SK-N-SH (cell line): ENCODE measurements at regions not wholly inside any gene's neighbourhood (a gene's known extent, or its start where the extent isn't known, plus 50 kb on each side); places are given as distances from the start of the nearest gene placed in this dataset.

Source experiments
- CTCF ChIA-PET: fragments of 300-600, 350-600 bp; formaldehyde crosslinking; extraction: SDS; loops from one replicate; lab custom pipeline; 2021; lab: Yijun Ruan, JAX
- POLR2A ChIA-PET: fragments of 350-600 bp; sonication (Branson Sonifier 250); formaldehyde crosslinking; extraction: SDS; loops from one replicate; lab custom pipeline; 2020; ENCODE audit warnings: antibody characterized with exemption, inconsistent platforms; lab: Yijun Ruan, JAX
- DNase-seq: peaks from one replicate; pipeline ENCODE4 v3.0.0; 2012
- H2AFZ ChIP-seq: fragments of 200-600 bp; sonication (generic); 2 replicates; pipeline ENCODE4 v1.8.1; 2016; ENCODE audit warnings: antibody characterized with exemption, mild to moderate bottlenecking, low read depth
- H3F3A ChIP-seq: fragments of 200-600 bp; sonication (generic); replicated peaks from 2 replicates; pipeline ENCODE3; 2016; ENCODE audit warnings: antibody characterized with exemption, mild to moderate bottlenecking; ENCODE audit not compliant: insufficient read depth
- H3K27ac ChIP-seq, 2 experiments: fragments of 200-500 bp in 1 of 2; fragments of 200-600 bp in 1 of 2; sonication (Bioruptor generic) in 1 of 2; sonication (generic), shearing (Covaris generic) in 1 of 2; 2 replicates each; pipeline versions ENCODE4 v1.5.1 to v1.6.1; 2014 to 2016; ENCODE audit warnings: low read depth in 2 of 2, inconsistent platforms in 1 of 2, low read length in 1 of 2, mild to moderate bottlenecking in 1 of 2, mixed read lengths in 1 of 2
- H3K27me3 ChIP-seq: fragments of 200-600 bp; sonication (generic), shearing (Covaris generic); 2 replicates; pipeline ENCODE4 v1.6.1; 2016; ENCODE audit warnings: mixed run types; ENCODE audit not compliant: insufficient read depth
- H3K36me3 ChIP-seq, 2 experiments: fragments of 200-500 bp in 1 of 2; fragments of 200-600 bp in 1 of 2; sonication (Bioruptor generic) in 1 of 2; sonication (generic) in 1 of 2; replicated peaks in 1 of 2; 2 replicates each; pipeline versions ENCODE3 to v1.5.1; 2014 to 2016; ENCODE audit warnings: low read length in 1 of 2, mild to moderate bottlenecking in 1 of 2; ENCODE audit not compliant: insufficient read depth in 2 of 2, control insufficient read depth in 1 of 2
- H3K4me1 ChIP-seq, 2 experiments: fragments of 200-500 bp in 1 of 2; fragments of 200-600 bp in 1 of 2; sonication (Bioruptor generic) in 1 of 2; sonication (generic), shearing (Covaris generic) in 1 of 2; 2 replicates each; pipeline versions ENCODE4 v1.5.1 to v1.6.1; 2014 to 2016; ENCODE audit warnings: low read depth in 1 of 2, low read length in 1 of 2, mixed run types in 1 of 2; ENCODE audit not compliant: insufficient read depth in 2 of 2, control insufficient read depth in 1 of 2
- H3K4me2 ChIP-seq: fragments of 200-600 bp; sonication (generic), shearing (Covaris generic); 2 replicates; pipeline ENCODE4 v1.6.1; 2017; ENCODE audit warnings: mixed run types
- H3K4me3 ChIP-seq, 2 experiments: fragments of 200-500 bp in 1 of 2; fragments of 200-600 bp in 1 of 2; sonication (Bioruptor generic) in 1 of 2; sonication (generic), shearing (Covaris generic) in 1 of 2; 2 replicates each; pipeline versions ENCODE4 v1.5.1 to v1.8.1; 2014 to 2016; ENCODE audit warnings: low read depth in 2 of 2, inconsistent platforms in 1 of 2, low read length in 1 of 2, mild to moderate bottlenecking in 1 of 2, mixed read lengths in 1 of 2, moderate library complexity in 1 of 2
- H3K79me2 ChIP-seq: fragments of 200-600 bp; sonication (generic); 2 replicates; pipeline ENCODE4 v1.8.1; 2017; ENCODE audit warnings: mild to moderate bottlenecking; ENCODE audit not compliant: insufficient read depth
- H3K9ac ChIP-seq: fragments of 200-600 bp; sonication (generic); 2 replicates; pipeline ENCODE4 v1.6.1; 2017; ENCODE audit warnings: mixed run types
- H3K9me2 ChIP-seq: fragments of 200-600 bp; sonication (generic); 2 replicates; pipeline ENCODE4 v1.6.1; 2017; ENCODE audit warnings: mixed run types
- H3K9me3 ChIP-seq: fragments of 200-600 bp; sonication (generic); 2 replicates; pipeline ENCODE4 v1.6.1; 2017; ENCODE audit warnings: mixed run types, mild to moderate bottlenecking, moderate library complexity
- H4K20me1 ChIP-seq: fragments of 200-600 bp; sonication (generic); 2 replicates; pipeline ENCODE4 v1.6.1; 2017; ENCODE audit warnings: mild to moderate bottlenecking, mixed run types; ENCODE audit not compliant: insufficient read depth
- CTCF ChIP-seq: fragments of 200-600 bp; sonication (generic); IDR thresholded peaks from 2 replicates; pipeline ENCODE4 v1.6.1; 2017; ENCODE audit warnings: antibody characterized with exemption, mild to moderate bottlenecking, moderate library complexity
- EZH2phosphoT487 ChIP-seq: fragments of 200-600 bp; sonication (generic); IDR thresholded peaks from 2 replicates; pipeline ENCODE4 v1.6.1; 2017; ENCODE audit warnings: low read depth, mixed run types, mild to moderate bottlenecking, antibody characterized with exemption, moderate library complexity, borderline replicate concordance
- FOSL2 ChIP-seq: IDR thresholded peaks from 2 replicates; pipeline ENCODE4 v1.4.0; 2012; ENCODE audit warnings: low read depth, mild to moderate bottlenecking, moderate library complexity, borderline replicate concordance
- FOXM1 ChIP-seq: IDR thresholded peaks from 2 replicates; pipeline ENCODE4 v1.4.0; 2012; ENCODE audit warnings: low read depth, mild to moderate bottlenecking
- GABPA ChIP-seq: IDR thresholded peaks from 2 replicates; pipeline ENCODE4 v1.4.0; 2012; ENCODE audit warnings: low read depth, mild to moderate bottlenecking
- MAX ChIP-seq: IDR thresholded peaks from 2 replicates; pipeline ENCODE4 v1.4.0; 2012; ENCODE audit warnings: low read depth
- MXI1 ChIP-seq: IDR thresholded peaks from 2 replicates; pipeline ENCODE4 v1.6.1; 2012; ENCODE audit warnings: mild to moderate bottlenecking, low read depth, low read length, improper control_type of control experiment
- NFIC ChIP-seq: IDR thresholded peaks from 2 replicates; pipeline ENCODE4 v1.4.0; 2012; ENCODE audit warnings: borderline replicate concordance
- PBX3 ChIP-seq: IDR thresholded peaks from 2 replicates; pipeline ENCODE4; 2012
- RXRA ChIP-seq: IDR thresholded peaks from 2 replicates; pipeline ENCODE4 v1.4.0; 2012; ENCODE audit warnings: low read depth, mild to moderate bottlenecking, borderline replicate concordance
- SMC3 ChIP-seq: IDR thresholded peaks from 2 replicates; pipeline ENCODE4 v1.6.1; 2012; ENCODE audit warnings: low read depth, low read length, improper control_type of control experiment
- TAF1 ChIP-seq: IDR thresholded peaks from 2 replicates; pipeline ENCODE4 v1.6.1; 2012; ENCODE audit warnings: low read depth, mild to moderate bottlenecking, low read length, moderate library complexity, borderline replicate concordance
- TEAD4 ChIP-seq: IDR thresholded peaks from 2 replicates; pipeline ENCODE4 v1.4.0; 2012; ENCODE audit warnings: mild to moderate bottlenecking, borderline replicate concordance; ENCODE audit not compliant: insufficient read depth
- USF1 ChIP-seq: IDR thresholded peaks from 2 replicates; pipeline ENCODE4 v1.4.0; 2012; ENCODE audit warnings: low read depth, borderline replicate concordance
- YY1 ChIP-seq: IDR thresholded peaks from 2 replicates; pipeline ENCODE4 v1.4.0; 2012; ENCODE audit warnings: low read depth, mild to moderate bottlenecking
- WGBS: methylation state at CpG from one replicate; pipeline ENCODE4 v1.1.6; 2017; ENCODE audit warnings: low lambda C conversion rate; 5-methylcytosine and 5-hydroxymethylcytosine counted together

DNA sequence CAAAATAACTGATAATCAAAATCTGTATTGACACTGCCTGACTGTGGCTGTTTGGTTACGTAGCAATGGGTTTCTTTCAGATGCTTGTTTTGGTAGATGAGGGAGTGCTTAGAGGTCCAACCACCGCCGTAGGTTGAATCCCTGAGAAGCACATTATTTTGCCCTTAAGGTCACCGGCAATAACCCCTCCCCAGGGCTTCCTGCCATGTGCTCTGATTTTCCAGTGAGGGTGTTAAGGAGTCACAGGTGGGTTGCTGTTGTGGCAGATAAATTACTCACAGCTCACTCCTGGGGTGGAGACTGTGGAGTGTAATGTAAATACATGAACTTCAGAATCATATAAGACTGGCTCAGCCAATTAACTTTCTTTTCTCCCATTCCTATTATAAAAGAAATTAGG, 81.5 kb upstream of the ZP4 start:
- TF ChIP-seq SMC3 (no peak), USF1 (no peak), EZH2phosphoT487 (no peak)
- TF ChIP-seq, all 33 proteins: peak for 0
- ChIA-PET CTCF (no interaction called here), POLR2A (no interaction called here)
- Histone ChIP-seq H3K27me3 (no peaks in the 10 kb centered on the region), H3K4me3 (no peak overlapping the region), H3K27ac (peak overlapping the region in 1 of 2 experiments; percentile 58; a peak in 2 of 4 replicates), H3K79me2 (no peaks in the 10 kb centered on the region), H3K9ac (no peak overlapping the region), H3K4me2 (no peak overlapping the region), H3K36me3 (no peaks in the 10 kb centered on the region), H3K9me2 (no peaks in the 10 kb centered on the region), H3K4me1 (peaks cover 0 to 13% of the 10 kb centered on the region in 2 experiments; a peak in 2 of 4 replicates), H2AFZ (no peak overlapping the region), H4K20me1 (no peaks in the 10 kb centered on the region), H3K9me3 (no peaks in the 10 kb centered on the region), H3F3A (no peaks in the 10 kb centered on the region)
- peak; percentile 4 for DNase-seq
- WGBS, result 52% methylated on average over 4 of the region's 4 CpGs

DNA sequence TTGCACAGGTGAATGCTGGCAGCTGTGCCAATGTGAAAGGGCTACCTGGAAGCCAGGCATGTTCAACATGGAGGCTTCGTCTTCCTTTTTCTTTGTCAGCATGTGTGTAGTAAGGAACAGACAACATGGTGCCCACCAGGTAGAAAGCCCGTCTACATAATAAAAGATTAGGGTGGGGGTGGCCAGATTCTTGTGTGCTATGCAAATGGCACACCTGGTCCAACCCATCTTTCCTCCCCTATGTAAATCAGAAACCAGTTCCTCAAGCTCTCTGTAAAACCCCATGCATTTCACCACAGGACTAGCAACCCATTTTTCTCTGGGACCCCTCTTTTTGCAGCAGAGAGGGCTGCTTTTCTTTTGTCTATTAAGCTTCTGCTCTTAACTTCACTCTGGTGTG, 72.3 kb upstream of the ZP4 start:
- Histone ChIP-seq H2AFZ (no peak overlapping the region), H3K79me2 (no peaks in the 10 kb centered on the region), H3K36me3 (no peaks in the 10 kb centered on the region), H3K9me3 (no peaks in the 10 kb centered on the region), H3K4me3 (no peak overlapping the region), H3K4me1 (peaks cover 0 to 2% of the 10 kb centered on the region in 2 experiments; a peak in 2 of 4 replicates), H3K4me2 (no peak overlapping the region), H3K27ac (no peak overlapping the region), H3K9ac (no peak overlapping the region), H3K27me3 (no peaks in the 10 kb centered on the region), H3K9me2 (no peaks in the 10 kb centered on the region), H4K20me1 (no peaks in the 10 kb centered on the region), H3F3A (no peaks in the 10 kb centered on the region)
- ChIA-PET CTCF (interaction anchor here (1.1 to 1.6 kb wide), 2 partner anchors 9 to 62 kb away, joined by 3 to 6 read pairs; no protein-coding TSS in a partner anchor), POLR2A (no interaction called here)
- 42% methylated on average over 2 of the region's 2 CpGs for WGBS
- no peak for DNase-seq
- TF ChIP-seq PBX3, result no peak
- no peak for TF ChIP-seq NFIC

- TF ChIP-seq EZH2phosphoT487 (no peak), FOSL2 (no peak), TAF1 (no peak), CTCF (no peak), GABPA (no peak), SMC3 (no peak), MAX (no peak), RXRA (no peak), TEAD4 (no peak), YY1 (no peak), FOXM1 (no peak), MXI1 (no peak)
- TF ChIP-seq, all 33 proteins: peak for 0
- no peaks in the 10 kb centered on the region for H3K27me3 ChIP-seq
- H3K4me3 ChIP-seq, result no peak overlapping the region
- no peak overlapping the region for H2AFZ ChIP-seq
- peaks cover 0 to 2% of the 10 kb centered on the region in 2 experiments; a peak in 2 of 4 replicates for H3K4me1 ChIP-seq
- POLR2A ChIA-PET, result no interaction called here
- no peak overlapping the region for H3K9ac ChIP-seq
- CTCF ChIA-PET, result no interaction called here
- no peaks in the 10 kb centered on the region for H3K9me2 ChIP-seq
- H3F3A ChIP-seq, result no peaks in the 10 kb centered on the region
- no peak overlapping the region for H3K27ac ChIP-seq
- 5% methylated on average over 1 of the region's 1 CpG for WGBS
- DNase-seq, result no peak
- no peaks in the 10 kb centered on the region for H3K36me3 ChIP-seq
- no peaks in the 10 kb centered on the region for H3K9me3 ChIP-seq
- H3K4me2 ChIP-seq, result no peak overlapping the region
- H3K79me2 ChIP-seq, result no peaks in the 10 kb centered on the region
- no peaks in the 10 kb centered on the region for H4K20me1 ChIP-seq
These were observed 71.0 kb upstream of the ZP4 start for GRCh38 chr1:237961754-237962153.
